Stimulated activated naive CD4-positive, alpha-beta T cell treated with Interleukin-2 at 50 U/mL for 16 hours (primary cell): ENCODE measurements at regions not wholly inside any gene's neighbourhood (a gene's known extent, or its start where the extent isn't known, plus 50 kb on each side); places are given as distances from the start of the nearest gene placed in this dataset.
"Not testable (repeated sequence)": the region's sequence is repeated elsewhere in the genome, so short reads cannot be mapped to it uniquely, and the experiment has no call there.

Source experiments
- DNase-seq: peaks from one replicate; lab custom pipeline; 2025; lab: John Stamatoyannopoulos, UW

GRCh38 chr2:111366641-111367029 is 245.9 kb downstream of the BCL2L11 start:
- DNase-seq, result not testable (repeated sequence)

- DNase-seq, result not testable (repeated sequence)
Observed at GRCh38 chr2:111367080-111367479, 246.4 kb downstream of the BCL2L11 start.

GRCh38 chr2:111367871-111368270 is 247.2 kb downstream of the BCL2L11 start:
- DNase-seq, result not testable (repeated sequence)

GRCh38 chr2:111368288-111368687 is 247.6 kb downstream of the BCL2L11 start:
- DNase-seq, result not testable (repeated sequence)

GRCh38 chr2:111373060-111373459 is 252.3 kb downstream of the BCL2L11 start:
- not testable (repeated sequence) for DNase-seq

GRCh38 chr2:111373989-111374388 is 253.3 kb downstream of the BCL2L11 start:
- not testable (repeated sequence) for DNase-seq

GRCh38 chr2:111374734-111375133 is 254.0 kb downstream of the BCL2L11 start:
- DNase-seq, result not testable (repeated sequence)

- not testable (repeated sequence) for DNase-seq
Observed at GRCh38 chr2:111375320-111375883, 254.7 kb downstream of the BCL2L11 start.

- DNase-seq, result not testable (repeated sequence)
Observed at GRCh38 chr2:111376272-111376970, 255.7 kb downstream of the BCL2L11 start.

GRCh38 chr2:111376971-111377352 is 256.2 kb downstream of the BCL2L11 start:
- not testable (repeated sequence) for DNase-seq

GRCh38 chr2:111377386-111377959 is 256.8 kb downstream of the BCL2L11 start:
- DNase-seq, result not testable (repeated sequence)

GRCh38 chr2:111378348-111378747 is 257.6 kb downstream of the BCL2L11 start:
- not testable (repeated sequence) for DNase-seq

- not testable (repeated sequence) for DNase-seq
Observed at GRCh38 chr2:111380733-111381439, 260.2 kb downstream of the BCL2L11 start.

GRCh38 chr2:111381530-111382306 is 261.0 kb downstream of the BCL2L11 start:
- not testable (repeated sequence) for DNase-seq

- DNase-seq, result not testable (repeated sequence)
Observed at GRCh38 chr2:111382507-111382906, 261.8 kb downstream of the BCL2L11 start.

GRCh38 chr2:111383311-111383710 is 262.6 kb downstream of the BCL2L11 start:
- DNase-seq, result not testable (repeated sequence)

- not testable (repeated sequence) for DNase-seq
Observed at GRCh38 chr2:111385226-111385957, 264.7 kb downstream of the BCL2L11 start.

- DNase-seq, result not testable (repeated sequence)
Observed at GRCh38 chr2:111390605-111391004, 269.9 kb downstream of the BCL2L11 start.

GRCh38 chr2:111395350-111396128 is 274.8 kb downstream of the BCL2L11 start:
- not testable (repeated sequence) for DNase-seq

GRCh38 chr2:111400598-111401253 is 280.0 kb downstream of the BCL2L11 start:
- not testable (repeated sequence) for DNase-seq
